MM.1S (cell line): ENCODE measurements at regions not wholly inside any gene's neighbourhood (a gene's known extent, or its start where the extent isn't known, plus 50 kb on each side); places are given as distances from the start of the nearest gene placed in this dataset.
"Not testable (repeated sequence)": the region's sequence is repeated elsewhere in the genome, so short reads cannot be mapped to it uniquely, and the experiment has no call there.

Experiments used
- DNase-seq: peaks from one replicate; pipeline ENCODE4 v3.0.0-alpha.2; 2015
- H2AFZ ChIP-seq: fragments of 300-600 bp; sonication (generic); 2 replicates; pipeline ENCODE4 v1.6.0; 2016; ENCODE audit warnings: antibody characterized with exemption, low read length
- H3F3A ChIP-seq: fragments of 300-600 bp; sonication (generic); 2 replicates; pipeline ENCODE4 v1.6.1; 2016; ENCODE audit warnings: mild to moderate bottlenecking, antibody characterized with exemption, low read length, moderate library complexity, mixed read lengths; ENCODE audit not compliant: insufficient read depth
- H3K27ac ChIP-seq: fragments of 300-600 bp; sonication (generic); 2 replicates; pipeline ENCODE4 v1.5.1; 2016; ENCODE audit warnings: mild to moderate bottlenecking, low read length
- H3K27me3 ChIP-seq: fragments of 300-600 bp; sonication (generic); replicated peaks from 2 replicates; pipeline ENCODE4 v1.6.0; 2016; ENCODE audit warnings: low read length; ENCODE audit not compliant: insufficient read depth
- H3K36me3 ChIP-seq: fragments of 300-600 bp; sonication (generic); replicated peaks from 2 replicates; pipeline ENCODE4 v1.6.1; 2016; ENCODE audit warnings: mild to moderate bottlenecking, low read length, mixed read lengths; ENCODE audit not compliant: insufficient read depth
- H3K4me1 ChIP-seq: fragments of 300-600 bp; sonication (generic); 2 replicates; pipeline ENCODE4 v1.6.1; 2016; ENCODE audit warnings: low read length, mixed read lengths
- H3K4me2 ChIP-seq: fragments of 300-600 bp; sonication (generic); 2 replicates; pipeline ENCODE4 v1.6.0; 2016; ENCODE audit warnings: low read depth, low read length
- H3K4me3 ChIP-seq: fragments of 300-600 bp; sonication (generic); 2 replicates; pipeline ENCODE4 v1.5.1; 2016; ENCODE audit warnings: low read length, mixed read lengths
- H3K79me2 ChIP-seq: fragments of 300-600 bp; sonication (generic); 2 replicates; pipeline ENCODE4 v1.6.1; 2016; ENCODE audit warnings: mixed run types, low read length, mixed read lengths
- H3K9ac ChIP-seq: fragments of 300-600 bp; sonication (generic); 2 replicates; pipeline ENCODE4 v1.6.1; 2016; ENCODE audit warnings: low read length, mixed read lengths
- H3K9me2 ChIP-seq: fragments of 300-600 bp; sonication (generic); replicated peaks from 2 replicates; pipeline ENCODE4 v1.6.1; 2016; ENCODE audit warnings: mild to moderate bottlenecking, low read length, mixed read lengths; ENCODE audit not compliant: insufficient read depth
- H3K9me3 ChIP-seq: fragments of 300-600 bp; sonication (generic); replicated peaks from 2 replicates; pipeline ENCODE4 v1.6.1; 2016; ENCODE audit warnings: mild to moderate bottlenecking, low read length, mixed read lengths; ENCODE audit not compliant: insufficient read depth
- H4K20me1 ChIP-seq: fragments of 300-600 bp; sonication (generic); 2 replicates; pipeline ENCODE4 v1.6.1; 2016; ENCODE audit warnings: mild to moderate bottlenecking, low read length, moderate library complexity, mixed read lengths; ENCODE audit not compliant: insufficient read depth
- EZH2 ChIP-seq: fragments of 300-600 bp; sonication (generic); optimal IDR thresholded peaks from 2 replicates; pipeline ENCODE3; 2017; ENCODE audit warnings: low read depth, mild to moderate bottlenecking, antibody characterized with exemption, low read length, mixed read lengths
- EZH2phosphoT487 ChIP-seq: fragments of 300-600 bp; sonication (generic); IDR thresholded peaks from 2 replicates; pipeline ENCODE4 v1.6.1; 2018; ENCODE audit warnings: antibody characterized with exemption, low read length
- TF ChIP-seq, protein P1 (sequence below): fragments of 300-600 bp; sonication (generic); IDR thresholded peaks from 2 replicates; pipeline ENCODE4 v1.5.1; 2016; ENCODE audit warnings: antibody characterized with exemption, low read length, mixed read lengths

DNA sequence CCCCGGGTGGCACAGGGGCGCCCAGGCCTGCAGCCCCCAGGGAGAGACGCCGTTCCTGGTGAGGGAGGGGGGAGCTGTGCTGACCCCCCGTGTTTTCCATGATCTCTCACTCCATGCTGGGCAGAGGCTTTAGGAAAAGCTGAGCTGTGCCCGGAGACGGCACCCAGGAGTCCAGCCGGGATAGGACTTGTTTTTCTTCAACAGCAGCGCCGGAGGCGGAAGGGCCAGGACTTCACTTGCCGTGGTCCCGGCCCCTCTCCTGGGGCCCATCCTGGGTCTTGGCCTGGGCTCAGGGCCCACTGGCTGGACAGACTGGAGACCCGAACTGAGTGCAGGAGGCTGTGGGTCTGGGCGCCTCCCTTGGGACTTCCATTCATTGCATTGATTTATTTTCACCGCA, 176.8 kb upstream of the ZNF469 start:
- H3K27ac ChIP-seq, H3F3A ChIP-seq, H2AFZ ChIP-seq, DNase-seq, H3K9ac ChIP-seq, H3K27me3 ChIP-seq, H3K36me3 ChIP-seq, H3K9me3 ChIP-seq, H4K20me1 ChIP-seq, H3K79me2 ChIP-seq, H3K9me2 ChIP-seq, H3K4me1 ChIP-seq, H3K4me3 ChIP-seq, H3K4me2 ChIP-seq: not testable (repeated sequence)

DNA sequence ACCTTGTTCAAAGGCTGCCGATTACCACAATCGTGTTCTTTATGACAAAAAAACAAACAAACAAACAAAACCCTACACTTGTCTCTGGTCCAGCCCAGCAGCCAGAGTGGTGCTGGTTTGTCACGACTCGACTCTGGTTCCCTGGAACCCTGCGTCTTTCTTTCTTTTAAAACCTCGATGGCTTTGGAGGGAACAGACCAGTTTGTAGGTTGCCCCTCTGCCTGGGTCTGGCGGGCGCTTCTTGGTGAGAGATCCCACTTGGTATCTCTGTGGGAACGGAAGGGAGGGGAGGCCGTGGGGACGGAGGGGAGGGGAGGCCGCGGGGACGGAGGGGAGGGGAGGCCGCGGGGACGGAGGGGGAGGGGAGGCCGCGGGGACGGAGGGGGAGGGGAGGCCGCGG, 176.2 kb upstream of the ZNF469 start:
- H3K27ac ChIP-seq, H3K79me2 ChIP-seq, H3F3A ChIP-seq, DNase-seq, H3K9me3 ChIP-seq, H3K4me3 ChIP-seq, H3K9me2 ChIP-seq, H2AFZ ChIP-seq, H3K4me2 ChIP-seq, H3K9ac ChIP-seq, H3K36me3 ChIP-seq, H4K20me1 ChIP-seq, H3K4me1 ChIP-seq, H3K27me3 ChIP-seq: not testable (repeated sequence)

DNA sequence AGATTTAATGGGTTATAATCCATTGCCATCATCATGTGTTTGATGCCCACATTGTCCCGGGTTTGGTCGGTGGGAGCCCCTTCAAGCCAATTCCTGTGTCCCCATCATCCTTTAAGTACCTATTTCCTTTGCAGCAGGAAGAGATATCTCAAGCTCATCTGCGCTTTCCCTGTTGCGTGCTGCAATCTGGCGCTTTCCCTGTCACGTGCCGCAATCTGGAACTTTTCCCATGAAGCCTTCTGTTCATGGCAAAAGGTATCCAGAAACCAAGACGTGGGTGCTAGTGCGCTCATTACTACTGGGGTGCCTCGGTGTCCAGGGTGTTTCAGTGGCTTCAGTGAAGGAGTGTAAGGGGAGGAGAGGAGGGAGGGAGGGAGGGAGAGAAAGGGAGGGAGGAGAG, 174.6 kb upstream of the ZNF469 start:
- no peaks in the 10 kb centered on the region for H4K20me1 ChIP-seq
- H3K4me3 ChIP-seq = no peak overlapping the region
- no peaks in the 10 kb centered on the region for H3K9me2 ChIP-seq
- no peak overlapping the region for H2AFZ ChIP-seq
- no peak overlapping the region for H3K27ac ChIP-seq
- no peak overlapping the region for H3K4me2 ChIP-seq
- no peak for DNase-seq
- H3K9ac ChIP-seq = no peak overlapping the region
- H3K79me2 ChIP-seq = no peaks in the 10 kb centered on the region
- TF ChIP-seq EZH2 (no peak), EZH2phosphoT487 (no peak)
- TF ChIP-seq, protein P1, sequence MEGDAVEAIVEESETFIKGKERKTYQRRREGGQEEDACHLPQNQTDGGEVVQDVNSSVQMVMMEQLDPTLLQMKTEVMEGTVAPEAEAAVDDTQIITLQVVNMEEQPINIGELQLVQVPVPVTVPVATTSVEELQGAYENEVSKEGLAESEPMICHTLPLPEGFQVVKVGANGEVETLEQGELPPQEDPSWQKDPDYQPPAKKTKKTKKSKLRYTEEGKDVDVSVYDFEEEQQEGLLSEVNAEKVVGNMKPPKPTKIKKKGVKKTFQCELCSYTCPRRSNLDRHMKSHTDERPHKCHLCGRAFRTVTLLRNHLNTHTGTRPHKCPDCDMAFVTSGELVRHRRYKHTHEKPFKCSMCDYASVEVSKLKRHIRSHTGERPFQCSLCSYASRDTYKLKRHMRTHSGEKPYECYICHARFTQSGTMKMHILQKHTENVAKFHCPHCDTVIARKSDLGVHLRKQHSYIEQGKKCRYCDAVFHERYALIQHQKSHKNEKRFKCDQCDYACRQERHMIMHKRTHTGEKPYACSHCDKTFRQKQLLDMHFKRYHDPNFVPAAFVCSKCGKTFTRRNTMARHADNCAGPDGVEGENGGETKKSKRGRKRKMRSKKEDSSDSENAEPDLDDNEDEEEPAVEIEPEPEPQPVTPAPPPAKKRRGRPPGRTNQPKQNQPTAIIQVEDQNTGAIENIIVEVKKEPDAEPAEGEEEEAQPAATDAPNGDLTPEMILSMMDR = no peak
- no peaks in the 10 kb centered on the region; the same call in 1 of the 2 replicates for H3K27me3 ChIP-seq
- H3F3A ChIP-seq = no peaks in the 10 kb centered on the region
- H3K9me3 ChIP-seq = no peaks in the 10 kb centered on the region
- H3K36me3 ChIP-seq = no peaks in the 10 kb centered on the region
- H3K4me1 ChIP-seq = no peaks in the 10 kb centered on the region

DNA sequence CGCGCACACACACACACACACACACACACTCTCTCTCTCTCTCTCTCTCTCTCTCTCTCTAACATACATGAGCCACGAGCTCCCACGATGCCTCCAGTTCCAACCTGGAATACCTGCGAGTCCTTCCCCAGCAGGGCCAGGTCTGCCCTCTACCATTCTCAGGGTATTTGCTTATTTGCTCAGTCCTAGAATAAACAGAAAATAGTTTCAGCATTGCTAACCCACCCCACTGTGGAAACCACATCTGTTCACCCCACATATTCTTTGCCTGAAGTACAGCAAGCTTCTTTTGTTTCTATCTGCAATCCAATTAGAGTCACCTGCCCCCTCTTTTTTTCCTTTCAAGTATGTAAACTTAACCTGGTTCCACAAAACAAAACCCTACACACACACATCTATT, 174.0 kb upstream of the ZNF469 start:
- not testable (repeated sequence) for H3K27ac ChIP-seq, H3K4me2 ChIP-seq, H3F3A ChIP-seq, H3K27me3 ChIP-seq, H3K9ac ChIP-seq, H3K4me3 ChIP-seq, H3K36me3 ChIP-seq, H2AFZ ChIP-seq, H3K4me1 ChIP-seq, H4K20me1 ChIP-seq, H3K9me2 ChIP-seq, DNase-seq, H3K9me3 ChIP-seq, H3K79me2 ChIP-seq

DNA sequence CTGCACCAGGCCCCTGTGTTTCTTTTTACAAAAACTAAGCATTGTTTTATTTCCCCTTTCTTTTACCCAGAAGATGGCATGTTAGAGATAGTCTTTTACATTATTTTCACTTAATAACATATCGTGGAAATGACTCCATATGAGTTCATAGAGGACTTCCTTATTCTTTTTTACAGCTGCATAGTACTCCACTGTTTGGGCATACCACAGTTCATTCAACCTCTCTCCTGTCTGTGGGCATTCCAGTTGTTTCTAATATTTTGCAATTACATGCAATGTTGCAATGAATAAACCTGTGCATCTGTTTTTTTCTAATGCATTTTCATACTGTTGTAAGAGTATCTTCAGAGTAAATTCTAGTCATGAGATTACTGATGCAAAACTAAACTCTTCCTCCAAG, 173.2 kb upstream of the ZNF469 start:
- not testable (repeated sequence) for H3K9ac ChIP-seq, H3K9me3 ChIP-seq, H4K20me1 ChIP-seq, H3K36me3 ChIP-seq, H2AFZ ChIP-seq, H3F3A ChIP-seq, H3K4me1 ChIP-seq, H3K27me3 ChIP-seq, H3K79me2 ChIP-seq, H3K4me3 ChIP-seq, DNase-seq, H3K4me2 ChIP-seq, H3K27ac ChIP-seq, H3K9me2 ChIP-seq

DNA sequence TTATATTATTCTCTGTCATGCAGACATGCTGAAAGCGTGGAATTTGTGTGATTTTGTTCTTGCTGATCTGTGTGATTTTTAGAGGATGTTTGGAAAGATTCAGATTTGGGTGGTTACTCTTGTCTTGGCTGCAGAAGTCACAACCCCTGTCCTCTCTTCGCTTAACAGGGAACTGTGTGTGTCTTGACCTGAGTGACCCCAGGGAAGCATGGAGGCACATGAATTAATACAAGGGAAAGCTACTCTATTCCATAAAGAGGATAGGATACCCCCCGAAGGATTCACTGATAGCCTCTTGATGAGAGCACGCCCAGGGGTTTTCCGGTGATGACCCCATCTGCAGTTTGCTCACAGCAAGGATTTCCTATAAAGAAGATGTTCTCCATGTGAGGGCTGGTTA, 168.8 kb upstream of the ZNF469 start:
- not testable (repeated sequence) for H3F3A ChIP-seq, H2AFZ ChIP-seq, DNase-seq, H3K4me2 ChIP-seq, H3K27ac ChIP-seq, H3K9me3 ChIP-seq, H3K79me2 ChIP-seq, H4K20me1 ChIP-seq, H3K9ac ChIP-seq, H3K27me3 ChIP-seq, H3K4me3 ChIP-seq, H3K4me1 ChIP-seq, H3K36me3 ChIP-seq, H3K9me2 ChIP-seq

DNA sequence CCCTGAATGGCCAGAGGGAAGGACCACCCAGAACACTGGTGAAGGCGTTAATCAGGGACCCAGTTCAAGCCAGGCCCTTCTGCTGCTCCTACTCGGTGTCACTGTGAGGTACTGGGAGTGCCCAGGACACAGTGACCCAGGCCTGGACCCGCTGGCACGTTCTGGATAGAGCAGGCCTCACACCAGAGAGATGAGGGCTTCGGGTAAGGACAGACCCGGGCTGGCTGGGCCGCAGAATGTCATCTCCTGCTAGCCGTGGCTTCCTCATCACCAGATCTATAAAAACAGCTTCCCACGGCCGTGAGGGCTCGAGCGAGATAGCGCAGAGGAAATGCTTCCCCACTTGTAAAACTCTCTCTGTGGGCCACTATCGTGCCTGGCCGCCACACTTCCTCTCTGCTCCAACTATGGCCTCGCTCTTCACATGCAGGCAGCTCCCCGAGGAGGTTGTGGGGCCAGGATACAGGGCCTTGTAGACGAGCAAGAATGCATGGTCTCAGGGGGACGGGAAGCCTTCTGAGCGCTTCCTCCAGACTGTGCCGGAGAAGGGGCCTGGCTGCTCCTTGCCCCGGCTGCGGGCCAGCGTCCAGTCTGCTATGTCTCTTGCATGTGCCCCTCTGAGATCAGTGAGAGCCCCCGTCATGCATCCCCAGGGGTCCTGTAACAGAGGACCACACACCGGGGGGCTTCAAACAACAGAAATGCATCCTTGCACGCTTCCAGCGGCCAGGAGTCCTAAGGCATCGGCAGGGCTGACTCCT, 161.6 kb upstream of the ZNF469 start:
- not testable (repeated sequence) for H4K20me1 ChIP-seq, H3K9me2 ChIP-seq, H3K4me3 ChIP-seq, H3K36me3 ChIP-seq, DNase-seq, H2AFZ ChIP-seq, H3K4me1 ChIP-seq, H3K4me2 ChIP-seq, H3K9ac ChIP-seq, H3K27me3 ChIP-seq, H3K79me2 ChIP-seq, H3K27ac ChIP-seq, H3F3A ChIP-seq, H3K9me3 ChIP-seq
